Left forelimb (tissue), 1 donor: ENCODE measurements at regions not wholly inside any gene's neighbourhood (a gene's known extent, or its start where the extent isn't known, plus 50 kb on each side); places are given as distances from the start of the nearest gene placed in this dataset.

Experiments used
- DNase-seq: peaks from one replicate; pipeline ENCODE4 v3.0.0-alpha.2; 2018; ENCODE audit warnings: low spot score

DNA sequence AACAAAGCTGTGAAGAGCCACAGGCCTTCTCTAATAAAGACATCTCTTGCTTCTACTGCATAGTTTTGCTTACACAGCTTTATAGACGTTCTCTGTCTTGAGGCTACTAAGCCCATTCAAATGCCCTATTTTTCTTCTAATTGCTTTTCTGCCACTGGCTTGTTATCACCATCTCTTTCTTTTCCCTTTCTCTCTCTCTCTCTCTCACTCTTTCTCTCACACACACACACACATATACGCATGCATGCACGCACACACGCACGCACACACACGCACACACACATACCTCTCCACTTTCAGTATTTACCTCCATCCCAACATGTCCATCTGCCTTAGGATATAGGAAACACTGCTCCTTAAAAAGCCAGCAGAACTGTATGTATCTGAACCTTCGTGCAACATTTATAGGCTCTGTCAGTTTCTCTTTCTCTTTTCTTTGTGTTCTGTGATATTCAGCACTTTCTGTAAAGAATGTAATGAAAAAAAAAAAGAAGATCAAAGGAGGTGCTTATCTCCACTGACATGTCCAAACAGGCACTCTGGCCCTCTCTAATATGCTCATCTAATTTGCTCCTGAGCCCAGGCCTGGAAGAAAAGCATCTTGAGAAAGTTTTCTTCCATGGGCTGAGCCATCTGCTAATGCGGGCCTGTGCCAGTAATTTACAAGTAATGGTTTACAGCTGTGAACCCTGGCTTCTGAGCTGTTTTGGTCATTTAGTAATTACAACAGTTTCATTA lies 1046.7 kb upstream of the MAP3K7 start:
- DNase-seq: no peak

DNA sequence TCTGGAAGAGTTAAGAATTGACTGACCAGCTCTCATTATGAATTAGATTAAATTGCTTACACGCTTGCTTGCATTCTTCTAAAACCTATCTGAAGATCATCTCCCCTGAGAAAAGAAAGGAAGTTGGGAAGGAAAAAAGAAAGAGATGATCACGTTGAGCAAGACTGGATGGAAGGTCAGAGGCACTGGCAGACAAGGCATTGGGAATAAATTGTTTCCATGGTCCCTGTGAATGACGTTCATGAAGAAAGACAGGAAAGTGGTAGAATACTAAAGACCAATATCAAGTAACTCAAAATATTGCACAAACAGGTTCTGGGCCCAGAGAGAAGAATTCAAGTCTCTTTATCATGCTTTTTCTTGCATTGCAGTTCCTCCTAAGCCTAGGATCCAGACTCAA lies 1045.4 kb upstream of the MAP3K7 start:
- no peak for DNase-seq

DNA sequence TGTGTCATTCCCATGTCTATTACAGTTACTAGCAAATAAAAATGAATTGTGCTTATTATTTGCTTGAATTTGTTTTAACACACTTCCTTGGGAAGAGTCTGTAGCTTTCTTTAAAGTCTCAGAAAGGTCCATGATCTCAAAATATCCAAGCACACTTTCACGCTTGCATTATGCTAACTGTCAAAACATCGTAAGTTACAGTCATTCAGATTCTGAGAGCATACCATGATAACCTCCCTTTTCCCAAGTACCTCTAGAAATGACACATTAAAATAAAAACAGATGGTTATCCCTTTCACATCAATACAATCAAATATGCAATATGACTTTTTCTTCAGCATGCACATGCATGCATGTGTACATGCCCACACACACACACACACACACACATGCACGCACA lies 1044.4 kb upstream of the MAP3K7 start:
- no peak for DNase-seq

DNA sequence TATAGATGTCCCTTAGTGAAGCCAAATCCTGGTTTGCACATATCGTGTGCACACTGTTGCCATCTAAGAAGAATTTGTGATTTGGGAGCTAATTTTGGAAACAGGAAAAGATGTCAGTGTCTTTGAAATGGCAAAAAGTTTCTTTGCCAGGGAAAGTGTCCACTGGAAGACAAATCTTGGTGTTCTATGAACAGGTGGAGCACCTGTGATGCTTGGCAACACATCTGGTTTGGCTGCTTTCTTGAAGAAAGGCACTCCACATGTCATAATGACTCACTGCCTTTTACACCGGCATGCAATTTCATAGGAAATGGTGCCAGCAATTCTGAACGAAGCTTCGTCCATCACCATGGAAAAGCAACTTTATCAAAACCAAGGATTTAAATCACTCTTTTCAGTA lies 1040.0 kb upstream of the MAP3K7 start:
- DNase-seq: no peak

DNA sequence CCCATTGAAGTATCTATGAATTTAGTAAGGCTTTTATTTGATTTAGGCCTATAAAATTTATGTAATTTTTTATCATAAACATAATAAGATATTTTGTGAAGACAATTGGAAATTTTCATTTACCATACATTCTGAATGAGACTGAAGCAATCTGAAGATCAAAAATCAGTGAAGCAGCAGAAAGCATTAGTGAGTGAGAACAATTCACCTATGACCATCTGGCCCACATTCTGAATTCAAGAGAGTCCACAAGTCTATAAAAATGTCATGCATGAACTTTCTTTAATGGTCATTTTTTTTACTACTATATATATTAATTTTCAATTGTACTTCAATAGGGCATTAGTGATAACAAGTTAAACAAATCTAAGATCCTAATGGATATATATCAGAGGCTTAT lies 1026.6 kb upstream of the MAP3K7 start:
- DNase-seq: no peak

DNA sequence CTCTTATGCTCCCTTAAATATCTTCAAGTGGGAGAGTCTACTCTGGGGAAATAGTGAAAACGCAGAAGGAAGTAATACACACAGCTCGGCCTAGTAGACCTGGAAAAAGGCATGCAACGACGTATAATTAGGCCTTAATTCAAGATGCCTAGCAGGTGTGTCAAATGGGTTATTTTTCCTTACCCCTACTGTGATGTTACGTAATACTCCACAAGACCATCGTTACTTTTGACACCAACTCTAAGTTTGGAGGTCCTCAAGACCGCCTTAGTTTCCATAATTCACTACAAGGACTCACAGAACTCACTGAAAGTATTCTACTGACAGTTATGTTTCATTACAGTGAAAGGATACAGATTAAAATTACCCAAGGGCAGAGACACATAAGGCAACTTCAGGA lies 1024.3 kb upstream of the MAP3K7 start:
- no peak for DNase-seq

DNA sequence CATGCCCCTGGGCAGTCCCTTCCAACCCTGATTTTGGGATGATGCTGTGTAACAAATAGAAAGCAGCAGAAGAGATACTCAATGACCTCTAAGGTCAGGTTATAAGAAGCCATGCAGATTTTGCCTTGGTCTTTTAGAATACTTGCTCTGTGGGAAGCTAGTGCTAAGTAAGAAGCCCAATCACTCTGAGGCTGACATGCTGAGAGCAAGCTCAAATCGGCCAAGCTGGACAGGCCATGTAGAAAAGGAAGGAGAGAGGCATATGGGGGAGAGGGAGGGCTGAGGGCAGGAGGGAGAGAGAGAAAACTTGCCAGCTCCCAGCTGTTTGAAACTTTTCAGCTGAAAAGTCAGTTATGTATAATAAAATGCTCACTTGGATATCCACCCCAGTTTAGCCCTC lies 1021.6 kb upstream of the MAP3K7 start:
- no peak for DNase-seq

DNA sequence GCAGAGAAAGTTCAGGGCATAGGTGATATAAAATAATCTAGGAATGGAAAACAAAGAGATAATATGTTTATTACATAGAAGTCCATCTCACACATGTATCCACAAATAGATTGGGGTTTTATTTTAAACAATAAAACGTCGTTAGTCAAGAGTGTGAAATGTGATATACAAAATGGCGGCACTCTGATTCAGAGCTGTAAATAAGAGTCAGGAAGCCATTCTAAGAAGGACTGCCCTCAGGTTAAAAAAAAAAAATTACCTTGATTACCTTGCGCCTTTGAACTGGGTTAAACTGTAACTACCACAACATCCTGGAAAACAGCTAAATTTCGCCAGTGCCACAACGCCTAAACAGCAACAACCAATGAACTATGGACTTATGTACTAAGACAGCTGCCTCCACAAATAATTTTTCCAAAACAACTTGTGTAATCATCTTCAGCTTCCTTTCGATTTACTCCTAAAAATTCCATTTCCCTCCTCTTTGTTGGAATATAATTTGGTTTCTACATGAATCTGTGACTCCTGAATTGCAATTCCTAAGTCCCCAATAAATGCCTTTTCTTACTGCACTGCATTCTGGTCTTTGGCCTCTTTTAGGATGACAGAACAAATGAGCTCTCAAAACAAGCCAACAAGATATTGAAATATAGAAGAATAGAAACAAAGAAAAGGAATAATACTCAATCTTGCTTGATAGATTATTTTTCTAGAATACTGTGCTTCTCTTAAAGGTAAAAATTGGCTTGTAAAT lies 1019.5 kb upstream of the MAP3K7 start:
- no peak for DNase-seq

DNA sequence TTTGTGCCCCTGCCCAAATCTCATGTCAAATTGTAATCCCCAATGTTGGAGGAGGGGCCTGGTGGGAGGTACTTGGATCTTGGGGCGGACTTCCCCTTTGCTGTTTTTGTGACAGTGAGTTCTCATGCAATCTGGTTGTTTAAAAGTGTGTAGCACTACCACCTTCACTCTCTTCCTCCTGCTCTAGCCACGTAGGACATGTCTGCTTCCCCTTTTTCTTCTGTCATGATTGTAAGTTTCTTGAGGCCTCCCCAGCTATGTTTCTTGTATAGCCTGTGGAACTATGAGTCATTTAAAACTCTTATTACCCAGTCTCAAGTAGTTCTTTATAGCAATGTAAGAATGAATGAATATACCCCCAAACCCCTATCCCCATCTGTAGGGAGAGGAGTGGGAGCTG lies 1013.7 kb upstream of the MAP3K7 start:
- DNase-seq: no peak

DNA sequence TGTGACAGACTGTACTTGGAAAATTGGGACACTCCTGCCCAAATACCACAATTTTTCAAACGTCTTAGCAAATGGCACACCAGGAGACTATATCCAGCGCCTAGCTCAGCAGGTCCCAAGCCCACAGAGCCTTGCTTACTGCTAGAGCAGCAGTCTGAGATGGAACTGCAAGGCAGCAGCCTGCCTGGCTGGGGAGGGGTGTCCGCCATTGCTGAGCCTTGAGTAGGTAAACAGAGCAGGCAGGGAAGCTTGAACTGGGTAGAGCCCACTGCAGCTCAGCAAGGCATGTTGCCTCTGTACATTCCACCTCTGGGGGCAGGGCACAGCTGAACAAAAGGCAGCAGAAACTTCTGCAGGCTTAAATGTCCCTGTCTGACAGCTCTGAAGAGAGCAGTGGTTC lies 1003.3 kb upstream of the MAP3K7 start:
- DNase-seq: no peak

DNA sequence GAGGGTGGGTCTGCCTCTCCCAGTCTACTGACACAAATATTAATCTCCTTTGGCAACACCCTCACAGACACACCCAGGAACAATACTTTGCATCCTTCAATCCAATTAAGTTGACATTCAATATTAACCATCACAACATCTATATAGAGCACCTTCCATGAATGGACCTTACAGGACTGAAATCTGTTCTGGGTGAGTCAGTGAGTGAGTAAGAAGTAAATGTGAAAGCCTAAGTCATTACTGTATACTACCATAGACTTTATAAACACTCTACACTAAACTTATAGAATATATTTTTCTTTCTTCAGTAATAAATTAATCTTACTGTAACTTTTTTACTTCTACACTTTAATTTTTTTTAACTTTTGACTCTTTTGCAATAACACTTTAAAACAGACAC lies 993.8 kb upstream of the MAP3K7 start:
- DNase-seq: no peak

DNA sequence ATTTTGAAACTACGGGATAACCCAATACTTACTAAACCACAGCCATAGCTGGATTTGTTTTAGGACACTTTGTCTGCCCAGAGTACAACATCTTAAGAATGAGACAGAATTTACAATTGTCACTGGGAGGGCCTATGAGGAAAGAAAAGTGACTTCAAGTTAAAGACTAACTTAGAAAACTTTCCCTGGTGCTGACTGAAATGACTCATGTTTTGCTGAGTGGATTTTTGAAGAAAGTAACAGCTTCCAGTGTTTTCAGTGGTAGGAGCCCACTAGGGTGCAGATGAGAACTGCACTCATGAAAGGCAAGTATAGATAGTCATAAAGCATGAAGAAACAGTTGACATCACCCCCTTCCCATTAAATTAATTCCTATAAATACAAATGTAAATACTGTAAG lies 988.2 kb upstream of the MAP3K7 start:
- no peak for DNase-seq

DNA sequence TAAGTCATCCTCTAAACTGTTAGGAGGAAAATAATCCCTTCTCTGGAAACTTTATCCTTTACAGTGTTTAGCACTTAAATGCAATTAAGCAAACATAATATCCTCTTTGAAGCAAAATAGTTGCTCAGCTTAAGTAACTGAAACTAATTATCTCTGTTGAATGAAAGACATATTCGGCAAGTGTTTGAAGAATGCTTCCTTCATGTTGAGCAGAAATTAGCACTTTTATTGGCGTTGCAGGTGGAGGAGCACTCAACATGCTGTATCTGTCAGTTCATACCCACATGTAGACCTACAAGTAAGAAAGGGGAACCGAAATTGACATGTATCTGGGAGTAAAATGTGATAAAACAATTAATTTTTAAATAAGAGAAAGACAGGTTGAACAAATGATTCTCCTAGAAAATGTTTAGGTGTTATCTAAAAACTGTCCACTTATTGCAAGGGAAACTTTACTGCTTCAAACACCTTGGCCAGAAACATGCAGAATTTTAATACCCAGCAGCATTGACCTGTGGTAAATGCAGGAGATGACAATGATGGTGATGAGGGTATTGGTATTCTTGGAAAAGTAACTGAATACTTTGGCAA lies 987.0 kb upstream of the MAP3K7 start:
- DNase-seq: no peak

DNA sequence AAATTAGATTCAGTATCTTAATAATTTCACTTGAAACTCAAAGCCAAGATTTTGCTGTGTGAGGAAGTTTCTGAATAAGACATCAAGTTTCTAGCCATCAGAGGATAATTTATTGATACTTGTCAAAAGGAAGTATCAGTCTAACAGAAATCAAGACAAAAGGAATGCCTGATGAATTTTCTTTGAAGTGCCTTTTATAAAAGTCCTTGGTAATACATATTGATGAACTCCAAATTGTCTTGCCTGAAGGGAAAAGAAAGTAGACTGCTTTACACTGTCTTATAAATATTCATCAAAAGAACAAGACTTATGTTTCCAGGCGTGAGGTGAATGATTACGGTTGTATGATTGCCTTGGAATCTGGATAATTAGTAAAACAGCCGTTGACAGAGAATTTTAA lies 986.0 kb upstream of the MAP3K7 start:
- no peak for DNase-seq

DNA sequence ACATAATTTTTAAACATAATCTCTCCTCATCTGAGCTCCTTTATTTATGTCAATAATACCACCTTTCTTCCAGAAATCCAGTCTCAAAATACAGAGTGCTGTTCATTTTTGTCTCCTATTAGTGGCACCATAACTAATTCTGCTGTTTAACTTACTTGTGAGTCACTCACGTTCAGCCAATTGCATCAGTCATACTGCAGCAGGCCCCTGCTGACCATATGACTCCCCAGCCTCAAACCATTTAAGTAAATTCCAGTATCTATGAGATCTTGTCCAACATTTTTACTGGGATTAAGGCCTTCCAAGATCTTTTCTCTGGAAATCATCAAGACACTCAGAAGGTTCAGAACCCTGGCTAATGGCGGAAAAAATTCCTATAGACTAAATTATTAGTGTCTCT lies 982.2 kb upstream of the MAP3K7 start:
- DNase-seq: no peak

DNA sequence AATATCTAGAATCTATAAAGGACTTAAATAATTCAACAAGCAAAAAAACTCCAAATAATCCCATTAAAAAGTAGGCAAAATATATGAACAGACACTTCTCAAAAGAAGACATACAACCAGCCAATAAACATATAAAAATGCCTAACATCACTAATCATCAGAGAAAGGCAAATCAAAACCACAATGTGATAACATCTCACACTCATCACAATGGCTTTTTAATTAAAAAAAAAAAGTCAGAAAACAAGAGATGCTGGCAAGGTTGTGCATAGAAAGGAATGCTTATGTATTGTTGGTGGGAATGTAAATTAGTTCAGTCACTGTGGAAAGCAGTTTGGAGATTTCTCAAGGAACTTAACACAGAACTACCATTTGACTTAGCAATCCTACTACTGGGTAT lies 979.6 kb upstream of the MAP3K7 start:
- no peak for DNase-seq

DNA sequence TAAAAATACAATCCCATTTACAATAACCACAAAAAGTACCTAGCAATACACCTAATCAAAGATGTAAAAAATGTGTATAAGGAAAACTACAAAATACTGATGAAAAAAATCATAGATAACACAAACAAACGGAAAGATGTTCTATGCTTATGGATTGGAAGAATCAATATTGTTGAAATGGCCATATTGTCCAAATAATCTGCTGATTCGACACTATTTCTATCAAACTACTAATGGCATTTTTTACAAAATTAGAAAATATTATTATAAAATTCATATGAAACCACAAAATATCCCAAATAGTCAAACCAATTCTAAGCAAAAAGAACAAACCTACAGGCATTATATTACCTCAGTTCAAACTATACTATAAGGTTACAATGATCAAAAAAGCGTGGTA lies 978.3 kb upstream of the MAP3K7 start:
- DNase-seq: no peak

DNA sequence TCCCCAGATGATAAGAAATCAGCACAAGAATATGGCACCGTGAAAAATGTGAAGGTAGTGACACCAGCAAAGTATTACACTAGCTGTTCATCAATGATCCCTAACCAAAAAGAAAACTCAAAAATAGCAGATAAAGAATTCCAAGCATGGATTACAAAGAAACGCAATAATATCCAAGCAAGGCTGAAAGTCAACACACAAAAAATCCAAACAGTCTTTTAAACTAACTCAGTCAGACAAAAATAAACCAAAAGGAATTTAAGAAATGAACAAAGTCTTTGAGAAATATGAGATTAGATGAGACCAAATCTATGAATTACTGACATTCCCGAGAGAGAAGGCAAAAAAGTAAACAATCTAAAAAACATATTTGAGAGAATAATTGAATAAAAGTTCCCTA lies 976.1 kb upstream of the MAP3K7 start:
- DNase-seq: no peak

DNA sequence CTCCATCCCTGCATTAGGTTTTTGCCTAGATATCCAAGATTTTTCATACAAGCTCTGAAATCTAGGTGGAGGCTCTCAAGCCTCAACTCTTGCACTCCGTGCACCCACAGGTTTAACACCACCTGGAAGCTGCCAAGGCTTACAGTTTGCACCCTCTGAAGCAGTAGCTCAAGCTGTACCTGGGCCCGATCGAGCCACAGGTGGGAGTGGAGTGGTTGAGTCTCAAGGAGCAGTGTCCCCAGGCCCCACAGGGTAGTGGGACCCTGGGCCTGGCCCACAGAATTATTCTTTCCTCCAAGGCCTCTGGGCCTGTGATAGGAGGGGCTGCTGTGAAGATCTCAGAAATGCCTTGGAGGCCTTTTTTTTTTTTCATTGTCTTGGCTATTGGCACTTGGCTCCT lies 973.5 kb upstream of the MAP3K7 start:
- DNase-seq: no peak

DNA sequence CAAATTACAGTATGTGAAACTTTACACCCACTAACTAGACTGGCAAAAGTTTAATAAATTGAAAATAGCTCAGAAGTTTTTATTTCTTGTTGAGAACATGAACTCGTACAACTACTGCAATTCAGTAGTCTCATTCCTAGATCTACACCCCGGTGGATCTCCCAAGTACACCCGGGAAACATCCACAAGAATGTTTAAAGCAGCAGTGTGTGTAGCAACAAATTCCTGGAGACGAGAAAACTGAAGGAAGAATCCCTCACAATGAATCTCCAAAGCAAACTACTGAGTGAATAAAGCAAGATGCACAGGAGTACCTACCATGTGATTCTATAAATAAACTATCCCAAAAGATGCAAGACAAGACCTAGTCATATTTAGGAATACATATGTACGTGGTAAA lies 954.0 kb upstream of the MAP3K7 start:
- DNase-seq: no peak

DNA sequence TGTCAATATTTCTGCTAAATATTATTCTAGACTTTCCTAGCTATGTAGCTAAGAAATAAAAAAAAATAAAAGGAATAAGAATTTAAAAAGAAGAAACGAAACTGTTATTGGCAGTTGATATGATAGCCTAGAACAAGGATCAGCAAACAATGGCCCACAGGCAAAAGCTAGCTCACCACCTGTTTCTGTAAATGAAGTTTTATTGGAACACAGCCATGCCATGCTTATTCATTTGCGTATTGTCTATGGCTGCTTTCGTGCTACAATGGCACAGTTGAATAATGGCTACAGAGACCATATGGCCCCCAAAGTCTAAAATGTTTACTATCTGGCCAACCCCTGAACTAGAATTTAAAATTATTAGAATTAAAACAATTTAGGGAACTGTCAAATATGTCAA lies 952.6 kb upstream of the MAP3K7 start:
- DNase-seq: no peak

DNA sequence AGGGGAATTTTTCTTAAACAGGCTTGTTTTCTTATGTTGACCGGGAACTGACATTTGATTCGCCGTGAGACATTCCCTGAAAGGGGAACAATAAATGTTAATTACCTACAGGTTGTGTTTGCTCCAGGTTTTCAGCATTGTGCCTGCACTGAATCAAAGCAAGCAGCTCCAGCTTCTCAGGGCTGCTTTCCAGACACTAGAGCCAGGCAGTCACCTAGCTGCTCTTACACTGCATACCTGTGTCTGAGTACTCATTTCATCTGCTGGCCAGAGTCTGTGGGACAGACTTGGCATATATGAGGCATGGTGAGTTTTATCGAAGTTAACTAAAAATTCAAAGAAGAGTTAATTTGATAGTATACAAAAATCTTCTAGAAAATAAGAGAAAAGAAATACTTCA lies 951.8 kb upstream of the MAP3K7 start:
- no peak for DNase-seq

DNA sequence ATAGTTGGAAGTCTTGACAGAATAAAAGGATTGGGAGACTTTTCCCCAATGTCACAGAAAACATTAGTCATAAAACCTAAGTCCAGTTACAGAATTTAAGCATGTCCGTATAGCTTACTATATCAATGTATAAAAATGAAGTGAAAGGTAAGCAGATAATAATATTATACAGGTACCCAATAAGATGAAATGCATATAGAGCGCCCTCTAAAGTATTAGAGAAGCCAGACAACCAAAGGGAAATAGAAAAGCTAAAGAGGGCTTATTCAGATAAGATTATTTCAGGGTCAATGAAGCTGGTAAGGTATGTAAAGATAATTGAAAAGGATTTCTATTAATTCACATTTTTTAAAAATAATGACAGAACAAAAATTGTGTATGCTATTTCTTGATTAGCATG lies 947.7 kb upstream of the MAP3K7 start:
- no peak for DNase-seq

DNA sequence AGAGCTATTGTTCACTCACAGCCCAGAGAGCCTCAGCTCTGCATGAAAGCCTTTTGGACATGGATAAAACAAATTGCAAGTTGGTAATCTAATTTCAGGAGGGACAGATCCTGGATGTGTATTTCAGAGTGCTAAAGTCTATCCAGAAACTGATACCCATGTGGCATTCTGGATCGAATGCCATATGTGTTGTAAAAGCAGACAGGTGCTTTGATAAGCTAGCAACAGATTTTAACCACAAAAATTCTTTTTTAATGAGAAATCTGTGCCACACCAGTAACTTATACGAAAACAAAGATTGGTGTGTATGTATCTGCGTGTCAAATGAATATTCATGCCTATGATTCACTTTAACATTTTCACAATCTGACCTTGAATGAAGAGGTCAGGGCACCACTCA lies 936.6 kb upstream of the MAP3K7 start:
- no peak for DNase-seq
